K562 (cell line): ENCODE measurements at regions not wholly inside any gene's neighbourhood (a gene's known extent, or its start where the extent isn't known, plus 50 kb on each side); places are given as distances from the start of the nearest gene placed in this dataset.

Source experiments
- ATAC-seq: fragments of 200-7000 bp; cut with Tn5 transposase; 3 replicates; pipeline ENCODE4 v1.9.1; 2020; ENCODE audit warnings: moderate library complexity
- BruUV-seq: library from RNA; stranded (reverse); fragments of 400-500 nt; replicated peaks from 2 replicates; lab custom pipeline; 2021; lab: Mats Ljungman, UMichigan
- CTCF ChIA-PET: fragments of 300-600 bp; formaldehyde crosslinking; extraction: SDS; loops from one replicate; lab custom pipeline; 2021; ENCODE audit warnings: low intra/inter-chr PET ratio; lab: Yijun Ruan, JAX
- POLR2A ChIA-PET: fragments of 300-600, 350-650 bp; sonication (Branson Sonifier 250); formaldehyde crosslinking; extraction: SDS; loops from one replicate; lab custom pipeline; 2021; ENCODE audit warnings: antibody characterized with exemption, inconsistent platforms; lab: Yijun Ruan, JAX
- DNase-seq, 4 experiments: peaks; one replicate each; pipeline versions ENCODE4 v3.0.0 to v3.0.0-alpha.2; 2011 to 2018; ENCODE audit warnings: low spot score in 3 of 4, mixed read lengths in 3 of 4; ENCODE audit errors: extremely low read depth in 1 of 4
- FAIRE-seq: peaks from 2 replicates; lab custom pipeline; 2011; peaks lifted over from hg19 to GRCh38; lab: Jason Lieb, UNC
- H2AFZ ChIP-seq: 2 replicates; pipeline ENCODE4 v1.6.0; 2011; ENCODE audit warnings: low read depth, low read length, control low read depth, inconsistent platforms
- H3K27ac ChIP-seq: fragments of 200-600 bp; 3 replicates; pipeline ENCODE4 v1.8.0; 2011; ENCODE audit warnings: low read depth, mild to moderate bottlenecking, control low read depth, inconsistent platforms, low read length, moderate library complexity, mixed read lengths; ENCODE audit errors: extremely low read depth
- H3K27me3 ChIP-seq, 2 experiments: fragments of 300-600 bp in 1 of 2; 2 replicates in 1 of 2; 3 replicates in 1 of 2; pipeline versions ENCODE4 v1.6.0 to v1.8.0; 2011; ENCODE audit warnings: inconsistent platforms in 2 of 2, low read length in 2 of 2, mild to moderate bottlenecking in 1 of 2, mixed read lengths in 1 of 2, moderate library complexity in 1 of 2; ENCODE audit not compliant: control insufficient read depth in 2 of 2, insufficient read depth in 2 of 2
- H3K36me3 ChIP-seq: fragments of 300-600 bp; 3 replicates; pipeline ENCODE4 v1.8.0; 2011; ENCODE audit warnings: mild to moderate bottlenecking, low read length, inconsistent platforms; ENCODE audit not compliant: control insufficient read depth, insufficient read depth
- H3K4me1 ChIP-seq, 2 experiments: fragments of 200-600 bp in 1 of 2; replicated peaks in 1 of 2; 2 replicates in 1 of 2; 3 replicates in 1 of 2; pipeline versions ENCODE4 v1.5.1 to v1.8.0; 2011; ENCODE audit warnings: inconsistent platforms in 2 of 2, low read length in 2 of 2, mild to moderate bottlenecking in 1 of 2, mixed read lengths in 1 of 2, moderate library complexity in 1 of 2; ENCODE audit not compliant: control insufficient read depth in 2 of 2, insufficient read depth in 2 of 2
- H3K4me2 ChIP-seq: 2 replicates; pipeline ENCODE4 v1.6.1; 2011; ENCODE audit warnings: low read length, control low read depth, inconsistent platforms, mixed read lengths; ENCODE audit not compliant: insufficient read depth
- H3K4me3 ChIP-seq: fragments of 200-600 bp; sonication (generic), shearing (Covaris generic); 2 replicates; pipeline ENCODE4 v1.5.1; 2016; ENCODE audit warnings: control low read depth, inconsistent platforms
- H3K79me2 ChIP-seq: fragments of 200-600 bp; 3 replicates; pipeline ENCODE4 v1.8.0; 2011; ENCODE audit warnings: low read length, inconsistent platforms; ENCODE audit not compliant: control insufficient read depth, insufficient read depth
- H3K9ac ChIP-seq, 2 experiments: 2 replicates each; pipeline versions ENCODE4 v1.6.0 to v1.6.1; 2011; ENCODE audit warnings: low read depth in 2 of 2, low read length in 2 of 2, control low read depth in 1 of 2, inconsistent platforms in 1 of 2, mild to moderate bottlenecking in 1 of 2, mixed read lengths in 1 of 2; ENCODE audit not compliant: insufficient read depth in 1 of 2
- H3K9me1 ChIP-seq: one replicate; pipeline ENCODE4 v1.6.0; 2011; ENCODE audit warnings: inconsistent platforms, mild to moderate bottlenecking, low read length, moderate library complexity; ENCODE audit not compliant: control insufficient read depth, insufficient read depth
- H3K9me3 ChIP-seq: replicated peaks from 2 replicates; pipeline ENCODE4 v1.5.1; 2011; ENCODE audit warnings: low read depth, low read length, inconsistent platforms; ENCODE audit not compliant: control insufficient read depth, insufficient read depth
- H4K20me1 ChIP-seq: replicated peaks from 2 replicates; pipeline ENCODE4 v1.6.1; 2011; ENCODE audit warnings: low read length, inconsistent platforms, mixed read lengths; ENCODE audit not compliant: control insufficient read depth, insufficient read depth
- BRD4 ChIP-seq: fragments of 200-600 bp; sonication (generic); IDR thresholded peaks from 2 replicates; pipeline ENCODE4 v1.6.1; 2017; ENCODE audit warnings: inconsistent platforms
- NR0B1 ChIP-seq: fragments of 450-650 bp; IDR thresholded peaks from one replicate; pipeline ENCODE4 v1.6.1; 2018; ENCODE audit warnings: mild to moderate bottlenecking, moderate library complexity; ENCODE audit not compliant: partially characterized antibody
- POLR3G ChIP-seq: IDR thresholded peaks from 2 replicates; pipeline ENCODE4 v1.6.1; 2011; ENCODE audit not compliant: insufficient read length, insufficient replicate concordance; ENCODE audit errors: extremely low read depth
- PTTG1 ChIP-seq: fragments of 450-650 bp; IDR thresholded peaks from 2 replicates; pipeline ENCODE4 v1.6.1; 2016; ENCODE audit warnings: low read depth, mild to moderate bottlenecking, missing genetic modification characterization, missing compliant biosample characterization
- WGBS: fragments of 100-300 bp; shearing (Covaris generic); methylation state at CpG from one replicate; pipeline ENCODE4 v1.1.6; 2016; ENCODE audit warnings: low coverage, mixed read lengths; ENCODE audit not compliant: insufficient coverage; ENCODE audit errors: missing lambda C conversion rate; 5-methylcytosine and 5-hydroxymethylcytosine counted together
- in situ Hi-C: fragments of 300-500 bp; cut with MboI; formaldehyde crosslinking; loops from 4 replicates; pipeline ENCODE4 v1.15.0; 2018; ENCODE audit warnings: inconsistent platforms, mixed read lengths
- intact Hi-C: fragments of 100-400 bp; cut with micrococcal nuclease; formaldehyde crosslinking; loops from 2 replicates; pipeline ENCODE4 v1.14.2; 2022
- TF ChIP-seq, protein P1 (sequence below), 2 experiments: fragments of 250-450 bp in 1 of 2; fragments of 450-650 bp in 1 of 2; sonication (Bioruptor Pico) in 1 of 2; IDR thresholded peaks; 2 replicates each; pipeline versions ENCODE4 v1.6.1 to v1.8.0; 2016 to 2021; ENCODE audit warnings: mild to moderate bottlenecking in 2 of 2, moderate library complexity in 2 of 2, missing compliant biosample characterization in 1 of 2, missing genetic modification characterization in 1 of 2

GRCh38 chr3:187848401-187848800 is 103.1 kb upstream of the BCL6 start:
- H3K4me2 ChIP-seq = no peak overlapping the region
- no peak for ATAC-seq
- H4K20me1 ChIP-seq = no peaks in the 10 kb centered on the region
- H2AFZ ChIP-seq = no peak overlapping the region
- ChIA-PET POLR2A (no interaction called here), CTCF (no interaction called here)
- intact Hi-C loops (no loop called here), in situ Hi-C loops (no loop called here)
- DNase-seq = no peak
- no peaks in the 10 kb centered on the region for H3K9me1 ChIP-seq
- no peak overlapping the region for H3K9ac ChIP-seq
- peaks cover 0 to 5% of the 10 kb centered on the region in 2 experiments; a peak in 2 of 5 replicates for H3K27me3 ChIP-seq
- WGBS = 6% methylated on average over 1 of the region's 1 CpG
- H3K36me3 ChIP-seq = no peaks in the 10 kb centered on the region
- H3K27ac ChIP-seq = no peak overlapping the region
- no peak for FAIRE-seq
- no TSS peak for BruUV-seq
- H3K4me3 ChIP-seq = no peak overlapping the region
- H3K4me1 ChIP-seq = no peaks in the 10 kb centered on the region
- TF ChIP-seq PTTG1 (tag) = no peak
- no peaks in the 10 kb centered on the region for H3K9me3 ChIP-seq
- no peaks in the 10 kb centered on the region for H3K79me2 ChIP-seq

- Histone ChIP-seq H3K4me2 (no peak overlapping the region; the same call in 1 of the 2 replicates), H3K79me2 (no peaks in the 10 kb centered on the region), H3K27me3 (no peaks in the 10 kb centered on the region), H3K9ac (no peak overlapping the region), H3K9me1 (no peaks in the 10 kb centered on the region), H3K27ac (no peak overlapping the region), H3K9me3 (no peaks in the 10 kb centered on the region), H3K4me3 (no peak overlapping the region), H4K20me1 (no peaks in the 10 kb centered on the region), H3K4me1 (no peaks in the 10 kb centered on the region), H3K36me3 (no peaks in the 10 kb centered on the region), H2AFZ (no peak overlapping the region)
- intact Hi-C loops (no loop called here), in situ Hi-C loops (no loop called here)
- ChIA-PET CTCF (no interaction called here), POLR2A (interaction anchor here (0.5 to 1.0 kb wide), 2 partner anchors 10 to 461 kb away, joined by 3 read pairs; no protein-coding TSS in a partner anchor)
- WGBS = 1% methylated on average over 6 of the region's 6 CpGs
- no TSS peak for BruUV-seq
- no peak for TF ChIP-seq NR0B1
- no peak for TF ChIP-seq POLR3G
- TF ChIP-seq, protein P1, sequence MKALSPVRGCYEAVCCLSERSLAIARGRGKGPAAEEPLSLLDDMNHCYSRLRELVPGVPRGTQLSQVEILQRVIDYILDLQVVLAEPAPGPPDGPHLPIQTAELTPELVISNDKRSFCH (CRISPR knock-in tag; IDR thresholded peaks at IDR 0.05) = no peak
- TF ChIP-seq, protein P1 (tag; IDR thresholded peaks at IDR 0.05) = no peak
- no peak for TF ChIP-seq BRD4
- ATAC-seq (no peak), FAIRE-seq (no peak), DNase-seq (no peak)
These were observed 103.9 kb upstream of the BCL6 start for GRCh38 chr3:187849016-187849654.
